AG09319 (cell line): ENCODE measurements at regions not wholly inside any gene's neighbourhood (a gene's known extent, or its start where the extent isn't known, plus 50 kb on each side); places are given as distances from the start of the nearest gene placed in this dataset.
"Not testable (repeated sequence)": the region's sequence is repeated elsewhere in the genome, so short reads cannot be mapped to it uniquely, and the experiment has no call there.

Source experiments
- DNase-seq: peaks from one replicate; pipeline ENCODE4 v3.0.0-alpha.2; 2010; ENCODE audit warnings: low read depth; ENCODE audit errors: extremely low read depth
- TF ChIP-seq, protein P1 (sequence below): IDR thresholded peaks from 2 replicates; pipeline ENCODE4 v1.5.1; 2011; ENCODE audit warnings: low read depth, mild to moderate bottlenecking, inconsistent platforms, low read length, moderate library complexity

DNA sequence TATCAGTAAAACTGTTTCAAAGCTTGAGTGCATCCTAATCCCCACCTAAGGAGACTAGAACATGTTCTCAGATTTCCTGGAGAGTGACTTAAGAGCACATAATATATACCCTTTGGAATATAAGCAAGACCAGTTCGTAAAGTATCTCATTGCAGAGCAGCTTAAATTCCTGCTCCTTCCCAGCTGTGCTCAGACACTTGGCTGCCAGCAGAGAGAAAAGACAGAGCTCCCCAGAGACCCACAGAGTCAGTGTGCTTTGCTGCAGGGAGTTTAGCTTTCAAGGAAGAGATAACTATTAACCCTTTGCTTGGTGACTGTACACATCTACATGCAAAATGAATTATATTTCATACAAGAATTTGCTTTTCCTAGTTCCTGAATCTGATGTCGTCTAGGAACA is 338.1 kb upstream of the ARHGEF26 start:
- DNase-seq: no peak

DNA sequence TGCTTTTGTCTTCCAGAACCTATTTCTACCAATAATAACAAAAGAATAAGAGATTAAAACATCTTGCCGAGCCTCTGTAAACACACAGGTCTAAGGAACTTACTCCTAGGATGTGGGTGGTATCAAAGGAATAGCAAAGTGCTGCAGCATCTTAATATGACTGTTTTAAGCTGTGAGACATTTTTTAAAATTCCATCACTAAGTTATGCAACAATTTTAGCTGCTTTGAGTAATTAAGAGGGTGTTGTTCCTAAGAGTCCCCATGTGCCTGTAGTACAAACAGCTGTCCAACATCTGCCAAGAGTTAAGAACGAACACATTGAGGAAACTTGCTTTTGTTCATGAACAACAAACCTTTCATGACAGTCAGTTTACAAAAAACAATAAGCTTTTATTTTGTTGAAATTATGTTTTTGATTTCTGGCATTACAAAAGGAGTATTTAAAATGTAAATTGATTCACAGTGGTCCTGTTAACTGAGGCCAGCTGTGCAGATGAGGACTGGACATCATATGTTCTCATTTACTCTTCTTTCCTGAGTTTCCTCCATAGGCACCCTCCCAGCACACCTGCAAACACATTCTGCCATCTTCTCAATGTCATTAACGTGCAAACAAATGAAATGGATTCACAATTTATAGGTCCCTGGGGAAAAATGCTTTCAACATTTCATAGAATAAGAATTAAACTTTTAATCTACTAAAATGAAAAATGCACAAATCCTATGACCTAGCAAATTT is 337.3 kb upstream of the ARHGEF26 start:
- no peak for DNase-seq
- TF ChIP-seq, protein P1, sequence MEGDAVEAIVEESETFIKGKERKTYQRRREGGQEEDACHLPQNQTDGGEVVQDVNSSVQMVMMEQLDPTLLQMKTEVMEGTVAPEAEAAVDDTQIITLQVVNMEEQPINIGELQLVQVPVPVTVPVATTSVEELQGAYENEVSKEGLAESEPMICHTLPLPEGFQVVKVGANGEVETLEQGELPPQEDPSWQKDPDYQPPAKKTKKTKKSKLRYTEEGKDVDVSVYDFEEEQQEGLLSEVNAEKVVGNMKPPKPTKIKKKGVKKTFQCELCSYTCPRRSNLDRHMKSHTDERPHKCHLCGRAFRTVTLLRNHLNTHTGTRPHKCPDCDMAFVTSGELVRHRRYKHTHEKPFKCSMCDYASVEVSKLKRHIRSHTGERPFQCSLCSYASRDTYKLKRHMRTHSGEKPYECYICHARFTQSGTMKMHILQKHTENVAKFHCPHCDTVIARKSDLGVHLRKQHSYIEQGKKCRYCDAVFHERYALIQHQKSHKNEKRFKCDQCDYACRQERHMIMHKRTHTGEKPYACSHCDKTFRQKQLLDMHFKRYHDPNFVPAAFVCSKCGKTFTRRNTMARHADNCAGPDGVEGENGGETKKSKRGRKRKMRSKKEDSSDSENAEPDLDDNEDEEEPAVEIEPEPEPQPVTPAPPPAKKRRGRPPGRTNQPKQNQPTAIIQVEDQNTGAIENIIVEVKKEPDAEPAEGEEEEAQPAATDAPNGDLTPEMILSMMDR: no peak

More for the DNA sequence above, 338.1 kb upstream of the ARHGEF26 start:
- TF ChIP-seq, protein P1: no peak

DNA sequence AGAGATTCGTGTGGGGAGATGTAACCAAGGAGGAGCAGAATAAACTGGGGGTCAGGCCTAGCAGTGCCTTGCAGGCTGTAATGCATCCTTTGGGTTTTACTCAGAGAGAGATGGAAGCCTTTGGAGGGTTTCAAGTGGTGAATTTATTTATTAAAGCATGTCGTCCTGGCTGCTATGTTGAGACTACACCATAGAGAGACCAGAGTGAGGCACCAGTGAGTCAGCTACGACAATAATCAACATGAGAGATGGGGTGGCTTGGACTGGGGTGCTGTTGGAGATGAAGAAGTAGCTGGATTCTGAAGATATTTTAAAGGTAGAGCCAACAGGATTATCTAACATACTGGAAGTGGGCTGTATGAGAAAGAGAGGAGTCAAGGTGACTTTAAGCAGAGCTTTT is 335.3 kb upstream of the ARHGEF26 start:
- TF ChIP-seq, protein P1: no peak
- no peak for DNase-seq

DNA sequence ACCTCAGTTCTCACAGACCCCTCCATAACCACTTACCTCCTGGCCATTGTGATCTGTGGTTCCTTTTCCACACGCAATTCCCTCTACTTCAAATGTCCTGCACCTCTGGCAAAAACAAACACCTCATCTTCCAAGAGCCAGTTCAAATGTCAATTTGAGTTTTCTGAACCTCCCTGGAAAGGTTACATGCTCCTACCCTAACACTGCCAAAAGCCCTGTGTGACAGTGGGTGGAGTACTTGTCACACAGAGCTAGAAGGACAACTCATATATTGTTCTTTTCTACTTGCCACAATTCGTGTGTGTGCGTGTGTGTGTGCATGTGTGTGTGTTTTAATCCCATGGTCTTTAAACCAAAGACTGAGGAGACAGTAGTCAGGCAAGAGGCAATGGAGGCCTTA is 331.8 kb upstream of the ARHGEF26 start:
- TF ChIP-seq, protein P1: no peak
- no peak for DNase-seq

DNA sequence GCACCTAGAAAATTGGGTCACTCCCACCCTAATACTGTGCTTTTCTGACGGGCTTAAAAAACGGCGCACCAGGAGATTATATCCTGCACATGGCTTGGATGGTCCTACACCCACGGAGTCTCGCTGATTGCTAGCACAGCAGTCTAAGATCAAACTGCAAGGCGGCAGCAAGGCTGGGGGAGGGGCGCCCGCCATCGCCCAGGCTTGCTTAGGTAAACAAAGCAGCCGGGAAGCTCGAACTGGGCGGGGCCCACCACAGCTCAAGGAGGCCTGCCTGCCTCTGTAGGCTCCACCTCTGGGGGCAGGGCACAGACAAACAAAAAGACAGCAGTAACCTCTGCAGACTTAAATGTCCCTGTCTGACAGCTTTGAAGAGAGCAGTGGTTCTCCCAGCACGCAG is 324.1 kb upstream of the ARHGEF26 start:
- DNase-seq: not testable (repeated sequence)

DNA sequence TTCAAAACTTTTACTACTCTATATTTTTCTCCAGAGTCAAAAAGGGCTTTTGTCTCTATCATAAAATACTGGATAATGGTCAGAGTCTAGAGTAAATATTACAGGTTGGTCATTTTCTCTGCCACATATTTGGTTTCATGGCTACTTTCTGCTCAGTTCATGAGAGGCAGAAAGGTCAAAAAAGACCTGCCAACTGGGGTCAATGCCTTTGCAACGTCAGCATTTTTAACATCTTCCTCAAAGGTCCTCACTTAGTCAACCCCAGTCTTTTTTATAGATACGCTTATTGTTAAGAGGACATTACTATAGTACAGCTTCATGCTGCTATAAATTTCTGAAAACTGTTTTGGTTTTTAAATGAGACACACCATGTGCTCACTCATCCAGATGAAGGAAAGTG is 312.1 kb upstream of the ARHGEF26 start:
- TF ChIP-seq, protein P1: no peak
- DNase-seq: no peak

DNA sequence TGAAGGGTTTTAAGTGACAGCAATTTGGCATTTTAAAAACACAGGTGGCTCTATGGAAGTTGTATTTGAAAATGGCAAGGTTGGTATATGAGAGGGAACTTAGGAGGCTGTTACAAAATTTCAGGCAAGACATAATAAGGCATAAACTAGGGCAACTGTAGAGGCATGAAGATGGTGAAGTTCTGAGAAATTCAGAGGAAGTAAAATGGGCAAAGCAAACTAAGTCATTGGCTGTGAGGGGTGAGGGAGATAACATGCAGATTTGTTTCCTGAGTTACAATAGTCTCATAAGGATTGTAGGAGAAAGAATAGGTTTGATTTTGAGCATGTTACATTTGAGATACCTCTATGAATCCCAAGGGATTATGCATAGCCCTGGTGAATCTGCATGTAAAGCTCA is 302.9 kb upstream of the ARHGEF26 start:
- TF ChIP-seq, protein P1: no peak
- no peak for DNase-seq

DNA sequence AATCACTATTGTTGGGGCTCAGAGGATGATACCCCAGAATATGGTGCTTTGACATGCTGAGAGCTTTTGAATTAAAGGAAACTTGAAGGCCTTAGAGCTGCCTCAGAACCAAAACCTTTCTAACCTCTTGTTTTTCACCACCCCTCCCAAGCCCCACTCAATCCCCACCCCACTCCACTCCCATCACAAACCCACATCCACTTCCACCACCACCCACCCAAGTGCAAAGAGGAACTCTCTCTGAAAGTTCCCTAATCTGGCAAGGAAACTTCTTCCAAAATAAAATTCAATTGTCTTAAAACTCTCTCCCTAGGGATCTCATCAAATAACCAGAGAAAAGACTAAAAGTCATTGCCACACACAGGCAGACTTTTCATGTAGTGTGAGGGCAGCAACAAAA is 301.2 kb upstream of the ARHGEF26 start:
- TF ChIP-seq, protein P1: no peak
- no peak for DNase-seq

DNA sequence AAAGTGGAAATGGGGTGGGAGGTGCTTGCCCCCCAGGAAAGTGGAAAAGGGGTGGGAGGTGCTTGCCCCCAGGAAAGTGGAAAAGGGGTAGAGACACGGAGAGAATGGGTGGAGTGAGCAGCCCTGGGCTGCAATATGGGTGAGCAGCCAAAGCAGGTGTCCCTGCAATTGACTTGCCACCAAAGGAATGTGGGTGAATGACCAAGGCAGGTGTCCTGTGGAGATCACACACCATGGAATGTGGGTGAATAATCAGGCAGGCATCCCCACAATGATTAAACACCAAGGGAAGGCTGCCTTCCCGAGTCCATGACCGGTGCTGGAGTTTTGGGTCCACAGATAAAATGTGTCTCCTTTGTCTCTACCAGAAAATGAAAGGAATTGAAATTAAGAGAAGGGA is 292.8 kb upstream of the ARHGEF26 start:
- not testable (repeated sequence) for DNase-seq
